IMR-90 (cell line): ENCODE measurements at regions not wholly inside any gene's neighbourhood (a gene's known extent, or its start where the extent isn't known, plus 50 kb on each side); places are given as distances from the start of the nearest gene placed in this dataset.

Source experiments
- ATAC-seq: fragments of 200-7000 bp; cut with Tn5 transposase; 2 replicates; pipeline ENCODE4 v1.9.1; 2020; ENCODE audit warnings: low read depth, mild to moderate bottlenecking, moderate library complexity
- BruUV-seq: library from RNA; stranded (reverse); fragments of 400-500 nt; replicated peaks from 2 replicates; lab custom pipeline; 2021; lab: Mats Ljungman, UMichigan
- CTCF ChIA-PET: fragments of 300-600 bp; formaldehyde crosslinking; extraction: SDS; loops from one replicate; lab custom pipeline; 2021; ENCODE audit warnings: antibody characterized with exemption; lab: Yijun Ruan, JAX
- POLR2A ChIA-PET: fragments of 300-600 bp; sonication (Branson Sonifier 250); formaldehyde crosslinking; loops from one replicate; lab custom pipeline; 2022; ENCODE audit warnings: antibody characterized with exemption; ENCODE audit not compliant: unreplicated experiment; lab: Charles Lee
- DNase-seq: peaks from one replicate; pipeline ENCODE4 v3.0.0; 2013
- H2AFZ ChIP-seq: replicated peaks from 2 replicates; pipeline ENCODE3; 2013; ENCODE audit warnings: low read length, mild to moderate bottlenecking; ENCODE audit not compliant: poor library complexity
- H2AK5ac ChIP-seq: 2 replicates; pipeline ENCODE4 v1.6.1; 2013; ENCODE audit warnings: low read depth, low read length, inconsistent platforms
- H2AK9ac ChIP-seq: replicated peaks from 2 replicates; pipeline ENCODE3; 2013; ENCODE audit warnings: mild to moderate bottlenecking, low read depth, low read length, moderate library complexity; ENCODE audit not compliant: poor library complexity
- H2BK120ac ChIP-seq: 2 replicates; pipeline ENCODE4 v1.6.1; 2013; ENCODE audit warnings: low read depth, low read length, inconsistent platforms
- H2BK15ac ChIP-seq: 3 replicates; pipeline ENCODE4 v1.6.1; 2013; ENCODE audit warnings: low read depth, low read length, inconsistent platforms
- H2BK20ac ChIP-seq: 2 replicates; pipeline ENCODE4 v1.6.1; 2013; ENCODE audit warnings: low read depth, mild to moderate bottlenecking, inconsistent platforms, low read length, moderate library complexity
- H2BK5ac ChIP-seq: 2 replicates; pipeline ENCODE4 v1.6.1; 2013; ENCODE audit warnings: mild to moderate bottlenecking, low read depth, low read length, inconsistent platforms; ENCODE audit not compliant: poor library complexity, severe bottlenecking
- H3K14ac ChIP-seq: replicated peaks from 2 replicates; pipeline ENCODE4 v1.6.1; 2013; ENCODE audit warnings: low read depth, low read length, inconsistent platforms
- H3K18ac ChIP-seq: 2 replicates; pipeline ENCODE4 v1.6.1; 2013; ENCODE audit warnings: low read depth, low read length, control low read depth
- H3K23ac ChIP-seq: 2 replicates; pipeline ENCODE4 v1.6.1; 2013; ENCODE audit warnings: low read depth, low read length, inconsistent platforms
- H3K27ac ChIP-seq: 2 replicates; pipeline ENCODE4 v1.5.1; 2013; ENCODE audit warnings: mild to moderate bottlenecking, control low read depth, low read length; ENCODE audit not compliant: insufficient read depth
- H3K27me3 ChIP-seq: 2 replicates; pipeline ENCODE4 v1.6.1; 2013; ENCODE audit warnings: low read length; ENCODE audit not compliant: control insufficient read depth, insufficient read depth
- H3K36me3 ChIP-seq: 2 replicates; pipeline ENCODE4 v1.6.1; 2013; ENCODE audit warnings: low read length, mixed read lengths; ENCODE audit not compliant: control insufficient read depth, insufficient read depth
- H3K4ac ChIP-seq: 2 replicates; pipeline ENCODE4 v1.6.1; 2013; ENCODE audit warnings: low read depth, low read length, inconsistent platforms
- H3K4me1 ChIP-seq: 2 replicates; pipeline ENCODE4 v1.6.1; 2013; ENCODE audit warnings: low read length, mixed read lengths; ENCODE audit not compliant: control insufficient read depth, insufficient read depth
- H3K4me2 ChIP-seq: 2 replicates; pipeline ENCODE4 v1.6.1; 2013; ENCODE audit warnings: low read depth, mild to moderate bottlenecking, control low read depth, low read length, moderate library complexity
- H3K4me3 ChIP-seq: 2 replicates; pipeline ENCODE4 v1.5.1; 2013; ENCODE audit warnings: low read depth, mild to moderate bottlenecking, control low read depth, low read length, moderate library complexity; ENCODE audit not compliant: insufficient read depth
- H3K56ac ChIP-seq: 2 replicates; pipeline ENCODE4 v1.6.1; 2013; ENCODE audit warnings: low read length, inconsistent platforms; ENCODE audit not compliant: insufficient read depth; ENCODE audit errors: extremely low read depth
- H3K79me1 ChIP-seq, 2 experiments: 2 replicates each; pipeline ENCODE4 v1.6.1; 2013; ENCODE audit warnings: low read length in 2 of 2, inconsistent platforms in 1 of 2, low read depth in 1 of 2
- H3K9ac ChIP-seq: 2 replicates; pipeline ENCODE4 v1.6.1; 2013; ENCODE audit warnings: low read depth, low read length, control low read depth
- H3K9me1 ChIP-seq: 2 replicates; pipeline ENCODE4 v1.6.1; 2013; ENCODE audit warnings: low read length, inconsistent platforms; ENCODE audit not compliant: insufficient read depth
- H3K9me3 ChIP-seq: 2 replicates; pipeline ENCODE4 v1.6.1; 2013; ENCODE audit warnings: low read length; ENCODE audit not compliant: control insufficient read depth, insufficient read depth
- H4K20me1 ChIP-seq: 2 replicates; pipeline ENCODE4 v1.6.1; 2013; ENCODE audit warnings: low read length, inconsistent platforms; ENCODE audit not compliant: insufficient read depth
- H4K5ac ChIP-seq: 2 replicates; pipeline ENCODE4 v1.6.1; 2013; ENCODE audit warnings: mild to moderate bottlenecking, low read depth, low read length, control low read depth
- H4K8ac ChIP-seq, 2 experiments: 2 replicates each; pipeline ENCODE4 v1.6.1; 2013; ENCODE audit warnings: low read depth in 2 of 2, low read length in 2 of 2, control low read depth in 1 of 2, inconsistent platforms in 1 of 2
- H4K91ac ChIP-seq: 2 replicates; pipeline ENCODE4 v1.6.1; 2013; ENCODE audit warnings: low read depth, low read length, inconsistent platforms; ENCODE audit not compliant: insufficient read depth
- BHLHE40 ChIP-seq: fragments of 150-350 bp; IDR thresholded peaks from 2 replicates; pipeline ENCODE4 v1.6.1; 2016; ENCODE audit warnings: mild to moderate bottlenecking, low read depth, low read length
- CEBPB ChIP-seq: IDR thresholded peaks from 2 replicates; pipeline ENCODE4 v1.6.1; 2012; ENCODE audit warnings: low read depth, low read length, improper control_type of control experiment
- CHD1 ChIP-seq: IDR thresholded peaks from 2 replicates; pipeline ENCODE4 v1.6.1; 2012; ENCODE audit warnings: low read depth, low read length, improper control_type of control experiment
- CTCF ChIP-seq: conservative IDR thresholded peaks from 2 replicates; pipeline ENCODE4 v1.5.1; 2012; ENCODE audit warnings: mild to moderate bottlenecking, low read depth, low read length, improper control_type of control experiment
- ELK1 ChIP-seq: fragments of 150-350 bp; IDR thresholded peaks from 2 replicates; pipeline ENCODE4 v1.6.1; 2016; ENCODE audit warnings: low read depth, mild to moderate bottlenecking, low read length, moderate library complexity, borderline replicate concordance
- FOS ChIP-seq: fragments of 150-350 bp; IDR thresholded peaks from 2 replicates; pipeline ENCODE4 v1.6.1; 2016; ENCODE audit warnings: low read depth, low read length
- MAFK ChIP-seq: IDR thresholded peaks from 2 replicates; pipeline ENCODE4 v1.6.1; 2012; ENCODE audit warnings: low read depth, low read length, improper control_type of control experiment
- MAZ ChIP-seq: IDR thresholded peaks from 2 replicates; pipeline ENCODE4 v1.6.1; 2012; ENCODE audit warnings: low read depth, mild to moderate bottlenecking, low read length, improper control_type of control experiment, moderate library complexity, borderline replicate concordance
- NFE2L2 ChIP-seq: fragments of 150-350 bp; IDR thresholded peaks from 2 replicates; pipeline ENCODE4 v1.6.1; 2016; ENCODE audit warnings: low read depth, mild to moderate bottlenecking, low read length
- POLR2A ChIP-seq: IDR thresholded peaks from 2 replicates; pipeline ENCODE4 v1.6.1; 2012; ENCODE audit warnings: mild to moderate bottlenecking, low read depth, low read length
- RAD21 ChIP-seq: IDR thresholded peaks from 2 replicates; pipeline ENCODE4 v1.6.1; 2012; ENCODE audit warnings: low read length, improper control_type of control experiment
- RCOR1 ChIP-seq: IDR thresholded peaks from 2 replicates; pipeline ENCODE4 v1.6.1; 2012; ENCODE audit warnings: mild to moderate bottlenecking, low read length, improper control_type of control experiment; ENCODE audit not compliant: insufficient replicate concordance
- RFX5 ChIP-seq: IDR thresholded peaks from 2 replicates; pipeline ENCODE4 v1.8.0; 2012; ENCODE audit warnings: low read depth, mild to moderate bottlenecking, low read length, moderate library complexity
- SMC3 ChIP-seq: fragments of 150-350 bp; IDR thresholded peaks from 2 replicates; pipeline ENCODE4 v1.6.1; 2016; ENCODE audit warnings: low read depth, mild to moderate bottlenecking, antibody characterized with exemption, low read length, moderate library complexity
- USF2 ChIP-seq: fragments of 150-350 bp; IDR thresholded peaks from 2 replicates; pipeline ENCODE4 v1.6.1; 2017; ENCODE audit warnings: mild to moderate bottlenecking, antibody characterized with exemption, low read length, low read depth
- WGBS, 2 experiments: methylation state at CpG; one replicate each; pipeline versions ENCODE4 v1.1.5 to v1.1.7; 2013; ENCODE audit warnings: missing lambda C conversion rate in 2 of 2; ENCODE audit not compliant: insufficient read length in 1 of 2; ENCODE audit errors: extremely low coverage in 2 of 2; 5-methylcytosine and 5-hydroxymethylcytosine counted together
- dilution Hi-C: fragments of 300-500 bp; cut with HindIII; formaldehyde crosslinking; loops from one replicate; pipeline ENCODE4 v1.14.3; 2018; ENCODE audit warnings: low sequenced_read_pairs; ENCODE audit not compliant: unreplicated experiment
- in situ Hi-C: fragments of 300-500 bp; cut with MboI; formaldehyde crosslinking; loops from 3 replicates; pipeline ENCODE4 v1.14.3; 2019; ENCODE audit warnings: low sequenced_read_pairs, inconsistent platforms, mixed read lengths
- intact Hi-C: fragments of 100-400 bp; cut with micrococcal nuclease; formaldehyde crosslinking; loops from 2 replicates; pipeline ENCODE4 v1.10.0; 2022

- ChIA-PET CTCF (no interaction called here), POLR2A (interaction anchor here (0.6 kb wide), 1 partner anchor 56 kb away, joined by 3 read pairs; no protein-coding TSS in a partner anchor)
- no peak overlapping the region for H2BK15ac ChIP-seq
- H4K5ac ChIP-seq = no peak overlapping the region; the same call in 1 of the 2 replicates
- H2AFZ ChIP-seq = no peak overlapping the region
- H4K8ac ChIP-seq = no peak overlapping the region
- in situ Hi-C loops = no loop called here
- no peak overlapping the region for H3K4me2 ChIP-seq
- H3K4ac ChIP-seq = no peak overlapping the region
- no peak overlapping the region for H2AK9ac ChIP-seq
- no peak overlapping the region for H2BK5ac ChIP-seq
- no peaks in the 10 kb centered on the region for H3K9me3 ChIP-seq
- BruUV-seq = no TSS peak
- H3K4me3 ChIP-seq = no peak overlapping the region
- H3K9me1 ChIP-seq = no peaks in the 10 kb centered on the region
- H3K9ac ChIP-seq = no peak overlapping the region
- H3K14ac ChIP-seq = no peak overlapping the region
- H3K23ac ChIP-seq = no peak overlapping the region
- no peak overlapping the region for H3K27ac ChIP-seq
- no peak overlapping the region for H4K91ac ChIP-seq
- H3K4me1 ChIP-seq = no peaks in the 10 kb centered on the region
- dilution Hi-C loops = no loop called here
- H3K79me1 ChIP-seq = no peaks in the 10 kb centered on the region
- no peak overlapping the region for H2BK120ac ChIP-seq
- H3K36me3 ChIP-seq = no peaks in the 10 kb centered on the region
- no CpG with 5 or more reads among the region's 4 CpGs for WGBS, 2 experiments
- intact Hi-C loops = loop anchor here (5.0 kb wide), 1 partner anchor 34 kb away; no protein-coding TSS in a partner anchor
- no peak overlapping the region for H3K18ac ChIP-seq
- H3K56ac ChIP-seq = no peak overlapping the region
- no peak overlapping the region for H2BK20ac ChIP-seq
- H4K20me1 ChIP-seq = no peaks in the 10 kb centered on the region
- DNase-seq (no peak), ATAC-seq (no peak)
- H2AK5ac ChIP-seq = no peak overlapping the region
- TF ChIP-seq CHD1 (no peak), MAFK (no peak), ELK1 (no peak), CEBPB (no peak), BHLHE40 (no peak), FOS (no peak), SMC3 (no peak), POLR2A (no peak), NFE2L2 (no peak), RCOR1 (no peak), RAD21 (no peak), USF2 (no peak), CTCF (no peak), RFX5 (no peak), MAZ (no peak)
- no peaks in the 10 kb centered on the region; the same call in 1 of the 2 replicates for H3K27me3 ChIP-seq
These were observed 299.2 kb upstream of the RBMS1 start for GRCh38 chr2:160792837-160793236.
